ENCODE measurements at regions not wholly inside any gene's neighbourhood (a gene's known extent, or its start where the extent isn't known, plus 50 kb on each side); places are given as distances from the start of the nearest gene placed in this dataset.

GRCh38 chr6:44627883-44628271 is 240.4 kb downstream of the CDC5L start:
- Histone ChIP-seq H3K27ac (no peak overlapping the region), H3K4me3 (no peak overlapping the region), H3K9ac (no peak overlapping the region), H4K20me1 (ENCODE audit: insufficient read depth) (no peaks in the 10 kb centered on the region), H2AFZ (no peak overlapping the region), H3K9me2 (ENCODE audit: insufficient read depth) (no peaks in the 10 kb centered on the region), H3K79me2 (ENCODE audit: insufficient read depth) (no peaks in the 10 kb centered on the region), H3K4me2 (ENCODE audit: unreplicated experiment) (no peak overlapping the region), H3K4me1 (ENCODE audit: insufficient read depth) (no peaks in the 10 kb centered on the region), H3F3A (ENCODE audit: insufficient read depth) (no peaks in the 10 kb centered on the region), H3K27me3 (replicated peaks; ENCODE audit: insufficient read depth) (no peaks in the 10 kb centered on the region), H3K9me3 (ENCODE audit: low read depth) (no peaks in the 10 kb centered on the region), H3K36me3 (ENCODE audit: low read depth) (no peaks in the 10 kb centered on the region)
- no peak for DNase-seq
- in situ Hi-C loops (cut with MboI) = no loop called here
- no peak for TF ChIP-seq EZH2 (IDR thresholded peaks at IDR 0.05; ENCODE audit: insufficient read depth, poor library complexity, severe bottlenecking)
- TF ChIP-seq EZH2phosphoT487 (IDR thresholded peaks at IDR 0.05; ENCODE audit: insufficient read depth, low read depth) = no peak
- 91 to 95% methylated on average over 7 of the region's 7 CpGs for WGBS, 2 experiments (ENCODE audit: low coverage in 1 of 2, low lambda C conversion rate in 2 of 2, missing lambda C conversion rate in 2 of 2)

GRCh38 chr6:44628347-44628746 is 240.8 kb downstream of the CDC5L start:
- no peak for TF ChIP-seq EZH2phosphoT487 (IDR thresholded peaks at IDR 0.05; ENCODE audit: insufficient read depth, low read depth)
- TF ChIP-seq EZH2 (IDR thresholded peaks at IDR 0.05; ENCODE audit: insufficient read depth, poor library complexity, severe bottlenecking) = no peak
- H3K79me2 ChIP-seq (ENCODE audit: insufficient read depth) = no peaks in the 10 kb centered on the region
- H3K4me2 ChIP-seq (ENCODE audit: unreplicated experiment) = no peak overlapping the region
- in situ Hi-C loops (cut with MboI) = no loop called here
- no peak overlapping the region for H3K4me3 ChIP-seq
- no peaks in the 10 kb centered on the region for H3K27me3 ChIP-seq (replicated peaks; ENCODE audit: insufficient read depth)
- H2AFZ ChIP-seq = no peak overlapping the region
- H3K36me3 ChIP-seq (ENCODE audit: low read depth) = no peaks in the 10 kb centered on the region
- no peak overlapping the region for H3K9ac ChIP-seq
- H3K9me2 ChIP-seq (ENCODE audit: insufficient read depth) = no peaks in the 10 kb centered on the region
- H4K20me1 ChIP-seq (ENCODE audit: insufficient read depth) = no peaks in the 10 kb centered on the region
- 93 to 96% methylated on average over 3 of the region's 3 CpGs for WGBS, 2 experiments (ENCODE audit: low coverage in 1 of 2, low lambda C conversion rate in 2 of 2, missing lambda C conversion rate in 2 of 2)
- no peaks in the 10 kb centered on the region for H3F3A ChIP-seq (ENCODE audit: insufficient read depth)
- H3K4me1 ChIP-seq (ENCODE audit: insufficient read depth) = no peaks in the 10 kb centered on the region
- no peak for DNase-seq
- H3K9me3 ChIP-seq (ENCODE audit: low read depth) = no peaks in the 10 kb centered on the region
- no peak overlapping the region for H3K27ac ChIP-seq

DNA sequence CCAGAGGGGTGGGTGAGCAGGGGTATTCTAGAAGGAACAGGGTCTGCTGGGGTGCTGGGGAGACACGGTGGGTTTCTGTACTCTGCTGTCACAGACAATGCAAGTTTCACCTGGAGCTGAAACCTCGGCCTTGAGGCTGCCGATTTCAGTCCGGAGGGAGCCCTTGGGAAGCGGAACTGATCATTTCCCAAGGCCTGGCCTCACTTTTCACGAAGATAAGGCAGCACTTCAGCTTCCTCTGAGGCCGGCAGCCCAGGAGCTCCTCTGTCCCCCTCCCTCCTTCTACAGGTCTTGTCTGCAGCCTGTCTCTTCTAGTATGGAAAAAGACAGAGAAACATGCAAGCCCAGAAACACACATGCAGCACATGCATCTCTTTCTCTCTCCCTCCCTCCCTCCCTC is 242.1 kb downstream of the CDC5L start:
- DNase-seq = no peak
- H3K9me2 ChIP-seq (ENCODE audit: insufficient read depth) = no peaks in the 10 kb centered on the region
- no peak overlapping the region for H3K27ac ChIP-seq
- no peaks in the 10 kb centered on the region for H4K20me1 ChIP-seq (ENCODE audit: insufficient read depth)
- no peaks in the 10 kb centered on the region for H3K4me1 ChIP-seq (ENCODE audit: insufficient read depth)
- H3K79me2 ChIP-seq (ENCODE audit: insufficient read depth) = no peaks in the 10 kb centered on the region
- no peak overlapping the region for H3K4me2 ChIP-seq (ENCODE audit: unreplicated experiment)
- no peak overlapping the region for H2AFZ ChIP-seq
- in situ Hi-C loops (cut with MboI) = no loop called here
- no peak overlapping the region for H3K9ac ChIP-seq
- no peaks in the 10 kb centered on the region for H3K36me3 ChIP-seq (ENCODE audit: low read depth)
- H3K27me3 ChIP-seq (replicated peaks; ENCODE audit: insufficient read depth) = no peaks in the 10 kb centered on the region
- no peaks in the 10 kb centered on the region for H3K9me3 ChIP-seq (ENCODE audit: low read depth)
- no peaks in the 10 kb centered on the region for H3F3A ChIP-seq (ENCODE audit: insufficient read depth)
- TF ChIP-seq EZH2phosphoT487 (IDR thresholded peaks at IDR 0.05; ENCODE audit: insufficient read depth, low read depth) (no peak), EZH2 (IDR thresholded peaks at IDR 0.05; ENCODE audit: insufficient read depth, poor library complexity, severe bottlenecking) (no peak)
- WGBS, 2 experiments (ENCODE audit: low coverage in 1 of 2, low lambda C conversion rate in 2 of 2, missing lambda C conversion rate in 2 of 2) = 74 to 85% methylated on average over 6 to 7 of the region's 7 CpGs
- H3K4me3 ChIP-seq = no peak overlapping the region

GRCh38 chr6:44630125-44631028 is 242.9 kb downstream of the CDC5L start:
- Histone ChIP-seq H3K79me2 (ENCODE audit: insufficient read depth) (no peaks in the 10 kb centered on the region), H2AFZ (no peak overlapping the region), H3K4me1 (ENCODE audit: insufficient read depth) (no peaks in the 10 kb centered on the region), H4K20me1 (ENCODE audit: insufficient read depth) (no peaks in the 10 kb centered on the region), H3K9me2 (ENCODE audit: insufficient read depth) (no peaks in the 10 kb centered on the region), H3K9me3 (ENCODE audit: low read depth) (no peaks in the 10 kb centered on the region), H3K9ac (no peak overlapping the region), H3K27ac (no peak overlapping the region), H3F3A (ENCODE audit: insufficient read depth) (no peaks in the 10 kb centered on the region), H3K36me3 (ENCODE audit: low read depth) (no peaks in the 10 kb centered on the region), H3K4me2 (ENCODE audit: unreplicated experiment) (no peak overlapping the region), H3K4me3 (no peak overlapping the region), H3K27me3 (replicated peaks; ENCODE audit: insufficient read depth) (no peaks in the 10 kb centered on the region)
- TF ChIP-seq EZH2phosphoT487 (IDR thresholded peaks at IDR 0.05; ENCODE audit: insufficient read depth, low read depth) (no peak), EZH2 (IDR thresholded peaks at IDR 0.05; ENCODE audit: insufficient read depth, poor library complexity, severe bottlenecking) (no peak)
- WGBS, 2 experiments (ENCODE audit: low coverage in 1 of 2, low lambda C conversion rate in 2 of 2, missing lambda C conversion rate in 2 of 2) = 25 to 28% methylated on average over 10 of the region's 10 CpGs
- in situ Hi-C loops (cut with MboI) = no loop called here
- peak; percentile 76 for DNase-seq

Data from GM23248 (cell line).